Astrocyte (in vitro differentiated cells and primary cell): ENCODE measurements at regions not wholly inside any gene's neighbourhood (a gene's known extent, or its start where the extent isn't known, plus 50 kb on each side); places are given as distances from the start of the nearest gene placed in this dataset.

Experiments
- CTCF ChIP-seq: IDR thresholded peaks from 2 replicates; pipeline ENCODE4 v1.5.1; 2011; ENCODE audit warnings: low read depth, mild to moderate bottlenecking, inconsistent platforms, low read length, moderate library complexity; ENCODE audit not compliant: insufficient read depth
- EZH2 ChIP-seq: IDR thresholded peaks from 2 replicates; pipeline ENCODE4 v1.6.1; 2012; ENCODE audit warnings: mild to moderate bottlenecking, low read length, inconsistent platforms; ENCODE audit not compliant: insufficient read depth

GRCh38 chr4:114385195-114385985 lies 213.2 kb upstream of the UGT8 start:
- TF ChIP-seq CTCF (no peak), EZH2 (no peak)
